SU-DHL-6 (cell line): ENCODE measurements at regions not wholly inside any gene's neighbourhood (a gene's known extent, or its start where the extent isn't known, plus 50 kb on each side); places are given as distances from the start of the nearest gene placed in this dataset.

Experiments
- CTCF ChIP-seq: fragments of 200-600 bp; sonication (generic); IDR thresholded peaks from one replicate; pipeline ENCODE4 v1.5.1; 2017; ENCODE audit warnings: antibody characterized with exemption, mild to moderate bottlenecking, low read length, moderate library complexity; ENCODE audit not compliant: insufficient read depth, poor library complexity, severe bottlenecking
- EZH2phosphoT487 ChIP-seq: fragments of 200-600 bp; sonication (generic), shearing (Covaris generic); conservative IDR thresholded peaks from 2 replicates; pipeline ENCODE4 v1.6.1; 2018; ENCODE audit warnings: mild to moderate bottlenecking, antibody characterized with exemption, low read length, moderate library complexity, mixed read lengths

DNA sequence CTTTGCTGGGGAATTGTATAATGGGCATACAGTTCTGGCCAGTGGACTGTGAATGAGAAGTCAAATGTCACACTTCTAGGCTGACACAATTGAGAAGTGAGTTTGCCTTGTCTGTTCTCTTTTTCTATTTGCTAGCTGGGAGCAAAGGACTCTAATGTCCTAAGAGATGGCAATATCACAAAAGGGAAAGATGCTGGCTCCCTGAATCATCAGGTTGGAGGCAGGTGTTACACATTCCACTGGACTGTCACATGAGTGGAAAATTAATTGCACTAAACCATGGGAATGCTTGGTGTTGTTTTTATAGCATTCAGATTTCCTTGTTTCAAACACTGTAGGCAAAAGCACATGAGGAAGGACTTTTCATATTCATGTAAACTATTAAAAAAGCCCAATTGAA, 388.3 kb downstream of the ADAM29 start:
- TF ChIP-seq CTCF (no peak), EZH2phosphoT487 (no peak)
